Suprapubic skin (tissue), 3 donors: ENCODE measurements at regions not wholly inside any gene's neighbourhood (a gene's known extent, or its start where the extent isn't known, plus 50 kb on each side); places are given as distances from the start of the nearest gene placed in this dataset.

Experiments
- CTCF ChIP-seq, 2 donors: fragments of 200-600 bp in 1 of 2; fragments of 450-650 bp in 1 of 2; sonication (generic) in 1 of 2; IDR thresholded peaks; one replicate each; pipeline ENCODE4 v1.5.1; 2016 to 2019; ENCODE audit warnings: antibody characterized with exemption in 2 of 2, mild to moderate bottlenecking in 1 of 2, moderate library complexity in 1 of 2
- POLR2AphosphoS5 ChIP-seq, 3 donors: sonication (generic); formaldehyde crosslinking; IDR thresholded peaks; one replicate each; pipeline ENCODE4 v1.6.1; 2017; ENCODE audit warnings: antibody characterized with exemption in 3 of 3

- no peak for TF ChIP-seq CTCF (IDR thresholded peaks at IDR 0.05)
- TF ChIP-seq POLR2AphosphoS5 (IDR thresholded peaks at IDR 0.05), result no peak
These were observed 651.8 kb upstream of the SGO1 start for GRCh38 chr3:20837676-20838302.
